ENCODE measurements at regions not wholly inside any gene's neighbourhood (a gene's known extent, or its start where the extent isn't known, plus 50 kb on each side); places are given as distances from the start of the nearest gene placed in this dataset.

- intact Hi-C loops (cut with DNase I) = no loop called here
- DNase-seq = no peak
- TF ChIP-seq, protein P1, sequence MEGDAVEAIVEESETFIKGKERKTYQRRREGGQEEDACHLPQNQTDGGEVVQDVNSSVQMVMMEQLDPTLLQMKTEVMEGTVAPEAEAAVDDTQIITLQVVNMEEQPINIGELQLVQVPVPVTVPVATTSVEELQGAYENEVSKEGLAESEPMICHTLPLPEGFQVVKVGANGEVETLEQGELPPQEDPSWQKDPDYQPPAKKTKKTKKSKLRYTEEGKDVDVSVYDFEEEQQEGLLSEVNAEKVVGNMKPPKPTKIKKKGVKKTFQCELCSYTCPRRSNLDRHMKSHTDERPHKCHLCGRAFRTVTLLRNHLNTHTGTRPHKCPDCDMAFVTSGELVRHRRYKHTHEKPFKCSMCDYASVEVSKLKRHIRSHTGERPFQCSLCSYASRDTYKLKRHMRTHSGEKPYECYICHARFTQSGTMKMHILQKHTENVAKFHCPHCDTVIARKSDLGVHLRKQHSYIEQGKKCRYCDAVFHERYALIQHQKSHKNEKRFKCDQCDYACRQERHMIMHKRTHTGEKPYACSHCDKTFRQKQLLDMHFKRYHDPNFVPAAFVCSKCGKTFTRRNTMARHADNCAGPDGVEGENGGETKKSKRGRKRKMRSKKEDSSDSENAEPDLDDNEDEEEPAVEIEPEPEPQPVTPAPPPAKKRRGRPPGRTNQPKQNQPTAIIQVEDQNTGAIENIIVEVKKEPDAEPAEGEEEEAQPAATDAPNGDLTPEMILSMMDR (IDR thresholded peaks at IDR 0.05) = no peak
- Histone ChIP-seq H3K4me3 (no peak overlapping the region), H3K27me3 (no peaks in the 10 kb centered on the region), H3K27ac (no peak overlapping the region), H3K9me3 (no peaks in the 10 kb centered on the region), H3K4me1 (no peaks in the 10 kb centered on the region), H3K36me3 (no peaks in the 10 kb centered on the region)
- ATAC-seq = no peak
Observed at GRCh38 chr15:36484038-36484778, 95.2 kb upstream of the CDIN1 start.

DNA sequence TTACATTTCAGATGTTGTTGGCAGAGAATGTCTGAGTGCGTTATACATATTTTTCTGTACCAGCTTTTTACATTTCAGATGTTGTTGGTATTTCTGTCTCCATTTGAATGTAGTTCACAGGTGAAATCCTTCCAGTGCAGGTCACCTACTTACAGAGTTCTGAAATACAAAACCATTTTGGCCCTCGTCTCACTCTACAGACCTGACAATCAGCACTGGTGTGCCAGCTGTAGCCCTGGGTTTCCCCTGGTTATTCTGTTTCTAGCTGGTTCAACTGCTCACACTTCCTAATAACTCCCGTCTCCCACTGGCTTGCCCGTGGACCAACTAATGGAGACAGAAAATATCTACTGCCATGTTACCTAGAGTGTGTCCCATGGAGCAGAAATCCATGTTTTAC, 87.5 kb upstream of the CDIN1 start:
- Histone ChIP-seq H3K4me3 (no peak overlapping the region), H3K27me3 (no peaks in the 10 kb centered on the region), H3K36me3 (no peaks in the 10 kb centered on the region), H3K4me1 (no peaks in the 10 kb centered on the region), H3K9me3 (no peaks in the 10 kb centered on the region), H3K27ac (no peak overlapping the region)
- TF ChIP-seq, protein P1 (IDR thresholded peaks at IDR 0.05) = no peak
- ATAC-seq = no peak
- DNase-seq = no peak
- intact Hi-C loops (cut with DNase I) = no loop called here

DNA sequence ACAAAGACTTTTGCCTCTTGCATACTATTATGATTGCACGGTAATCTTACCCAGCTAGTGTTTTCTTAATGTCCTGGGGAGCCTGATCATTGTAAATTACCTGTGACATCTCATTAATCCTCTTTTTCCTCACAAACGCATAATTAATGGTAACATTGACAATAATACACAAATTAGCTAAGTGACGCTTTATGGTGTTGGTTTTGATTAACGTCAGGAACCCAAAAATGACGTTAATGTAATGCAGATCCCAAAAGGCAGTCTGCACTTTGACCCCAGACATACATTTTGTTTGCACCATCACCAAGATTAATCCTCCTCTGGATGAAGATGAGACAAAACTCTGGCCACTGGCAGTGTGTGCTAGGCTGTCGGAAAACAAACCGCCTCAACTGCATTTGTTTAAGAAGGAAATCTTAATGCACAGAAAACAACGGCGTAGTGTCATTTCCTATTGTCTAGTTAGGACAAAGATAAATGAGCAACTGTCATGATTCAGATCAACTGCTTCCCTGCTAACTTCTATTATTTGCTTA, 83.9 kb upstream of the CDIN1 start:
- no peak for ATAC-seq
- H3K4me1 ChIP-seq = no peaks in the 10 kb centered on the region
- intact Hi-C loops (cut with DNase I) = no loop called here
- no peak overlapping the region for H3K4me3 ChIP-seq
- TF ChIP-seq, protein P1 (IDR thresholded peaks at IDR 0.05) = no peak
- no peaks in the 10 kb centered on the region for H3K9me3 ChIP-seq
- no peak overlapping the region for H3K27ac ChIP-seq
- H3K36me3 ChIP-seq = no peaks in the 10 kb centered on the region
- no peak for DNase-seq
- H3K27me3 ChIP-seq = no peaks in the 10 kb centered on the region

- Histone ChIP-seq H3K9me3 (no peaks in the 10 kb centered on the region), H3K4me3 (no peak overlapping the region), H3K27me3 (no peaks in the 10 kb centered on the region), H3K36me3 (no peaks in the 10 kb centered on the region), H3K4me1 (no peaks in the 10 kb centered on the region), H3K27ac (no peak overlapping the region)
- no peak for ATAC-seq
- intact Hi-C loops (cut with DNase I) = no loop called here
- TF ChIP-seq, protein P1 (IDR thresholded peaks at IDR 0.05) = no peak
- DNase-seq = no peak
Observed at GRCh38 chr15:36497901-36498300, 81.5 kb upstream of the CDIN1 start.

DNA sequence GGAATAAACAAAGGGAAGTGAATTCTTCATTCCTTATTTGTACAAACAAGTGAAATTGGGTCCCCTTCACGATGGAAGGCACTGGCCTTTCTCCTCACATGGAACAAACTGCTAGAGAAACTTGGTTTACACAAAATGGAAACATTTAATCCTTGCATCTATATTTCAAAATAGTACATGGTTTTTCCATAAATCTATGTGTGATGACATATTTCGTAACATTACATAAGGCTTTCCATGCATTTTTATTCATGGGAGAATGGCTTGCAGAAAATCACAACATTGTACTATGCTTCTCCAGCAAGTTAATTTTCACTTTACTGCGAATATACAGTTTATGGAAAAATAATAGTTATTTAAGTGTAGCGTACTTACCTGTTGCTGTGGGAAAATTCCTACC, 81.0 kb upstream of the CDIN1 start:
- H3K9me3 ChIP-seq = no peaks in the 10 kb centered on the region
- H3K36me3 ChIP-seq = no peaks in the 10 kb centered on the region
- no peak overlapping the region for H3K27ac ChIP-seq
- intact Hi-C loops (cut with DNase I) = no loop called here
- no peaks in the 10 kb centered on the region for H3K4me1 ChIP-seq
- ATAC-seq (no peak), DNase-seq (no peak)
- H3K4me3 ChIP-seq = no peak overlapping the region
- TF ChIP-seq, protein P1 (IDR thresholded peaks at IDR 0.05) = no peak
- no peaks in the 10 kb centered on the region for H3K27me3 ChIP-seq
